Neural crest cell (in vitro differentiated cells): ENCODE measurements at regions not wholly inside any gene's neighbourhood (a gene's known extent, or its start where the extent isn't known, plus 50 kb on each side); places are given as distances from the start of the nearest gene placed in this dataset.

Experiments used
- DNase-seq: peaks from one replicate; pipeline ENCODE4 v3.0.0; 2021; ENCODE audit warnings: low read depth, mixed read lengths, low spot score
- H3K27ac Mint-ChIP-seq: one replicate; pipeline ENCODE4 v1.8.0; 2021; ENCODE audit warnings: mild to moderate bottlenecking, mixed read lengths; ENCODE audit not compliant: unreplicated experiment
- H3K27me3 Mint-ChIP-seq: 2 replicates; pipeline ENCODE4 v1.8.0; 2021; ENCODE audit warnings: low read depth, mild to moderate bottlenecking, mixed read lengths
- H3K36me3 Mint-ChIP-seq: 2 replicates; pipeline ENCODE4 v1.8.0; 2021; ENCODE audit warnings: low read depth, mild to moderate bottlenecking, mixed read lengths
- H3K4me1 Mint-ChIP-seq: 2 replicates; pipeline ENCODE4 v1.8.0; 2021; ENCODE audit warnings: mixed read lengths
- H3K4me3 Mint-ChIP-seq: one replicate; pipeline ENCODE4 v1.8.0; 2021; ENCODE audit warnings: mild to moderate bottlenecking, mixed read lengths
- H3K9me3 Mint-ChIP-seq: 2 replicates; pipeline ENCODE4 v1.8.0; 2021; ENCODE audit warnings: mixed read lengths
- CTCF ChIP-seq: fragments of 200-600 bp; sonication (generic); conservative IDR thresholded peaks from 2 replicates; pipeline ENCODE4 v1.5.0; 2021; ENCODE audit warnings: antibody characterized with exemption, mild to moderate bottlenecking

GRCh38 chr1:22204057-22204840 lies 61.4 kb upstream of the WNT4 start:
- Mint-ChIP-seq H3K27ac (no peak overlapping the region), H3K9me3 (no peaks in the 10 kb centered on the region), H3K36me3 (no peaks in the 10 kb centered on the region), H3K4me3 (no peak overlapping the region), H3K4me1 (peaks cover 21% of the 10 kb centered on the region), H3K27me3 (peaks cover 84% of the 10 kb centered on the region)
- no peak for TF ChIP-seq CTCF
- no peak for DNase-seq

DNA sequence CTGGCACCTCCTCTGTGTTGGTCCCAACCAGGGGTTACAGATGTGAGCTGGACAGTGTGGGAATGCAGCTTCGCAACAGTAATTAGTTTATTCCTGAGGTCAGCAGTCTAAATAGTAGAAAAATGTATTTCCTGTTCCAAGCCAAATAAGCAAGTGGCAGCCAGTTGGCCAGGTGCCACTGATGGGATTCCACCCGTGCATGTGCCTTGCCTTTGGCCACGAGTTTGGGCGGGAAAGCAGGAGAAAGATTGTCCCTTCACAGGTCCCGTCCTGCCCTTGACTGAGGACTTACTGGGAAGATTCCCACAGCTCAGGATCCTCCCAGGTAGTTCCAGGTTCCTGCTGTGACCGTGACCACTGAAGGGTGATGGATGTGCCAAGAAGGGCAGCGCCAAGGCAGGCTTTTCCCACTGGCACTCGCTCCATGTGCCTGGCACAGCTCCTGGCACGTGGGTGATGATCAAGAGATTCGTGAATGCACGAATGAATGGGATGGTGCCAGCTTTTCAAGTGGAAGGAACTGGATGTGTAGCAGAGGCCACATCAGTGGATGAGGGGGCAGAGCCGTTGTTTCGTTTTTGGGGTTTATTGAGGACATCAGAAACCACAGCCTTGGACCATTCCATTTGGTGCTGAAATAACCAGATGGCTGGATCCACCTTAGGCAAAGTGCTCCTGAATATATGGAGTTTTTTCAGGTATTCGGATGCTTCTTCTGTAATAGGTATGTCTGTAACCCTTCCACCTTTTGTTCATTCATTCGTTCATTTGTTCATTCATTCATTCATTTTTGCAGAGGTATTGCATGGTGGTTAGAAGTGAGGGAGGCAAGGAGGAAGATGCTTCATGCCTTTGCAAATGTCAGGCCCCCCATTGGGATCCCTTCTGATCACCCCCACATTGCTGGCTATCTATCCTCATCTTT lies 62.4 kb upstream of the WNT4 start:
- no peak for DNase-seq
- H3K36me3 Mint-ChIP-seq, result no peaks in the 10 kb centered on the region
- H3K9me3 Mint-ChIP-seq, result no peaks in the 10 kb centered on the region
- peaks cover 85% of the 10 kb centered on the region for H3K27me3 Mint-ChIP-seq
- H3K27ac Mint-ChIP-seq, result no peak overlapping the region
- no peak for TF ChIP-seq CTCF
- H3K4me1 Mint-ChIP-seq, result peaks cover 26% of the 10 kb centered on the region
- no peak overlapping the region for H3K4me3 Mint-ChIP-seq

GRCh38 chr1:22206551-22207125 lies 63.7 kb upstream of the WNT4 start:
- Mint-ChIP-seq H3K4me1 (peaks cover 32% of the 10 kb centered on the region), H3K4me3 (no peak overlapping the region), H3K36me3 (no peaks in the 10 kb centered on the region), H3K9me3 (no peaks in the 10 kb centered on the region), H3K27me3 (peaks cover 94% of the 10 kb centered on the region), H3K27ac (no peak overlapping the region)
- TF ChIP-seq CTCF, result no peak
- DNase-seq, result no peak

- Mint-ChIP-seq H3K4me3 (no peak overlapping the region), H3K27ac (no peak overlapping the region), H3K27me3 (peaks cover 98% of the 10 kb centered on the region), H3K9me3 (no peaks in the 10 kb centered on the region), H3K4me1 (peaks cover 32% of the 10 kb centered on the region), H3K36me3 (no peaks in the 10 kb centered on the region)
- TF ChIP-seq CTCF, result no peak
- no peak for DNase-seq
These were observed 64.8 kb upstream of the WNT4 start for GRCh38 chr1:22207511-22208267.
